Hippocampal formation (tissue), 2 donors: ENCODE measurements at regions not wholly inside any gene's neighbourhood (a gene's known extent, or its start where the extent isn't known, plus 50 kb on each side); places are given as distances from the start of the nearest gene placed in this dataset.

Source experiments
- DNase-seq, 2 donors: peaks; one replicate each; lab custom pipeline; 2025; lab: John Stamatoyannopoulos, UW

GRCh38 chr16:73157861-73158260 lies 109.9 kb upstream of the ZFHX3 start:
- no peak for DNase-seq

GRCh38 chr16:73154063-73154870 lies 106.3 kb upstream of the ZFHX3 start:
- peak; percentile 36 to 43 for DNase-seq

GRCh38 chr16:73152386-73153125 lies 104.6 kb upstream of the ZFHX3 start:
- no peak for DNase-seq

GRCh38 chr16:73151941-73152340 lies 104.0 kb upstream of the ZFHX3 start:
- DNase-seq = no peak

- no peak for DNase-seq
Observed at GRCh38 chr16:73151225-73151624, 103.3 kb upstream of the ZFHX3 start.

GRCh38 chr16:73150786-73151185 lies 102.9 kb upstream of the ZFHX3 start:
- no peak for DNase-seq

- DNase-seq = no peak
Observed at GRCh38 chr16:73149334-73149733, 101.4 kb upstream of the ZFHX3 start.

- DNase-seq = no peak
Observed at GRCh38 chr16:73147958-73148357, 100.0 kb upstream of the ZFHX3 start.

GRCh38 chr16:73145166-73145880 lies 97.4 kb upstream of the ZFHX3 start:
- DNase-seq = no peak

- no peak for DNase-seq
Observed at GRCh38 chr16:73143576-73144422, 95.9 kb upstream of the ZFHX3 start.

- DNase-seq = no peak
Observed at GRCh38 chr16:73143002-73143401, 95.1 kb upstream of the ZFHX3 start.

- DNase-seq = no peak
Observed at GRCh38 chr16:73142053-73142854, 94.3 kb upstream of the ZFHX3 start.

- no peak for DNase-seq
Observed at GRCh38 chr16:73140929-73141328, 93.0 kb upstream of the ZFHX3 start.

- DNase-seq = no peak
Observed at GRCh38 chr16:73131156-73131862, 83.4 kb upstream of the ZFHX3 start.

- no peak for DNase-seq
Observed at GRCh38 chr16:73129455-73129854, 81.5 kb upstream of the ZFHX3 start.

GRCh38 chr16:73126525-73126853 lies 78.6 kb upstream of the ZFHX3 start:
- no peak for DNase-seq

- DNase-seq = no peak
Observed at GRCh38 chr16:73125850-73126524, 78.1 kb upstream of the ZFHX3 start.

GRCh38 chr16:73124665-73125375 lies 76.9 kb upstream of the ZFHX3 start:
- DNase-seq = no peak

GRCh38 chr16:73124097-73124652 lies 76.2 kb upstream of the ZFHX3 start:
- DNase-seq = no peak
